Right lobe of liver (tissue), 6 donors: ENCODE measurements at regions not wholly inside any gene's neighbourhood (a gene's known extent, or its start where the extent isn't known, plus 50 kb on each side); places are given as distances from the start of the nearest gene placed in this dataset.
A peak's percentile ranks its signal among the peaks of the same experiment; 100 is the strongest.
"Not testable (repeated sequence)": the region's sequence is repeated elsewhere in the genome, so short reads cannot be mapped to it uniquely, and the experiment has no call there.

Source experiments
- ATAC-seq, 4 donors: fragments of 200-7000 bp; cut with Tn5 transposase; one replicate each; pipeline ENCODE4 v1.9.1; 2020; ENCODE audit warnings: mild to moderate bottlenecking in 4 of 4, moderate library complexity in 4 of 4
- DNase-seq, 3 donors: peaks; one replicate each; pipeline ENCODE4 v3.0.0-alpha.2; 2020
- H3K27ac ChIP-seq, 3 donors: fragments of 200-600 bp; one replicate each; pipeline ENCODE4 v1.8.0; 2022
- H3K27me3 ChIP-seq, 2 donors: fragments of 200-600 bp; one replicate each; pipeline ENCODE4 v1.8.0; 2022
- H3K36me3 ChIP-seq, 4 donors: fragments of 200-600 bp; sonication (generic) in 1 of 4; one replicate each; pipeline versions ENCODE4 v1.5.1 to v1.8.0; 2017 to 2022; ENCODE audit warnings: control low read depth in 1 of 4
- H3K4me1 ChIP-seq, 4 donors: fragments of 200-600 bp; sonication (generic) in 1 of 4; one replicate each; pipeline versions ENCODE4 v1.5.1 to v1.8.0; 2017 to 2022; ENCODE audit warnings: control low read depth in 1 of 4
- H3K4me3 ChIP-seq, 3 donors: fragments of 200-600 bp; one replicate each; pipeline ENCODE4 v1.8.0; 2022
- H3K9me3 ChIP-seq, 4 donors: fragments of 200-600 bp; sonication (generic) in 1 of 4; one replicate each; pipeline versions ENCODE4 v1.5.1 to v1.8.0; 2017 to 2022; ENCODE audit warnings: control low read depth in 1 of 4
- CTCF ChIP-seq, 4 donors: fragments of 200-600 bp in 3 of 4; fragments of 450-650 bp in 1 of 4; IDR thresholded peaks; one replicate each; pipeline versions ENCODE4 v1.5.1 to v1.8.0; 2016 to 2022; ENCODE audit warnings: antibody characterized with exemption in 4 of 4, mild to moderate bottlenecking in 2 of 4
- POLR2A ChIP-seq: fragments of 450-650 bp; IDR thresholded peaks from one replicate; pipeline ENCODE4 v1.6.1; 2017; ENCODE audit warnings: antibody characterized with exemption, mild to moderate bottlenecking
- WGBS: methylation state at CpG from one replicate; pipeline ENCODE4 v1.1.6; 2018; ENCODE audit warnings: low coverage, low lambda C conversion rate; ENCODE audit not compliant: insufficient coverage; ENCODE audit errors: missing lambda C conversion rate; 5-methylcytosine and 5-hydroxymethylcytosine counted together
- intact Hi-C, 2 donors: fragments of 100-400 bp; cut with DNase I; formaldehyde crosslinking; loops; one replicate each; pipeline versions ENCODE4 v1.11.2 to v1.14.1; 2022
- donor health status: DM: no; HTN: yes; CAD: no.
- donor health status: DM: no; HTN: no; CAD: no.
- donor health status: DM: no; HTN: no; CAD: no.
- donor health status: DM: no; HTN: yes; CAD: no.
- donor health status: DM: no; HTN: yes; CAD: no.

GRCh38 chr4:42282081-42282901 is 115.0 kb upstream of the SHISA3 start:
- ATAC-seq (peak; percentile 85 to 95 (median 92)), DNase-seq (no peak)
- H3K27me3 ChIP-seq = no peaks in the 10 kb centered on the region
- no peak overlapping the region for H3K4me3 ChIP-seq
- no peaks in the 10 kb centered on the region for H3K36me3 ChIP-seq
- no peak overlapping the region for H3K27ac ChIP-seq
- WGBS = 10% methylated on average over 10 of the region's 12 CpGs
- H3K4me1 ChIP-seq = peaks cover 0 to 6% (median 0%) of the 10 kb centered on the region in 4 donors
- peak; percentile 52 to 74 (median 71) for TF ChIP-seq CTCF (IDR thresholded peaks at IDR 0.05)
- no peak for TF ChIP-seq POLR2A
- intact Hi-C loops = loop anchor here (10.0 kb wide), 1 partner anchor 233 kb away; no protein-coding TSS in a partner anchor
- H3K9me3 ChIP-seq = no peaks in the 10 kb centered on the region

GRCh38 chr4:42284030-42284429 is 113.3 kb upstream of the SHISA3 start:
- Histone ChIP-seq H3K27ac (no peak overlapping the region), H3K4me3 (no peak overlapping the region), H3K27me3 (no peaks in the 10 kb centered on the region), H3K9me3 (no peaks in the 10 kb centered on the region), H3K36me3 (no peaks in the 10 kb centered on the region), H3K4me1 (peaks cover 0 to 6% (median 0%) of the 10 kb centered on the region in 4 donors)
- DNase-seq (no peak), ATAC-seq (no peak)
- TF ChIP-seq CTCF (IDR thresholded peaks at IDR 0.05) (no peak), POLR2A (no peak)
- WGBS = 79% methylated on average over 4 of the region's 5 CpGs
- intact Hi-C loops = loop anchor here (10.0 kb wide), 1 partner anchor 231 kb away; no protein-coding TSS in a partner anchor

DNA sequence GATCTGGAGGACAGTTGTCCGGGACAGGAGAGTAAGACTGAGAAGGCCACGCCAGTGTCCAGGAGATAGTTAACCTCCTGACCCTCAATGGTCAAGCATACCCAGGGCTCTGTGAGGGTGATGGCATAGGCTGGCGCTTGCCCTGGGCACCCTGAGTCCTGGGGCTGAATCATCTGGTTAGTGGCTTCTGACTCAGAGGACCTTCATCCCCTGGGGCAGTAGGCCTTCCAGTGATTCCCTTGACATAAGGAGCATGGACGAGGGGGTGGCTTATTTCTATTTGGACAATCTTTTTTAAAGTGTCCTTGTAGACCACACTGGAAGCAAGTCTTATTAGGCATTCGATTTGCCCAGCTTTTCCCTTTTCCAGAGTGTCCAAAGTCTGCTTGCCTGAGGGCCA is 108.4 kb upstream of the SHISA3 start:
- H3K36me3 ChIP-seq, H3K27me3 ChIP-seq, H3K27ac ChIP-seq, H3K4me1 ChIP-seq, DNase-seq, H3K9me3 ChIP-seq, ATAC-seq, H3K4me3 ChIP-seq: not testable (repeated sequence)
- intact Hi-C loops = loop anchor here (10.0 kb wide), 1 partner anchor 226 kb away; no protein-coding TSS in a partner anchor
- 62% methylated on average over 3 of the region's 5 CpGs for WGBS

DNA sequence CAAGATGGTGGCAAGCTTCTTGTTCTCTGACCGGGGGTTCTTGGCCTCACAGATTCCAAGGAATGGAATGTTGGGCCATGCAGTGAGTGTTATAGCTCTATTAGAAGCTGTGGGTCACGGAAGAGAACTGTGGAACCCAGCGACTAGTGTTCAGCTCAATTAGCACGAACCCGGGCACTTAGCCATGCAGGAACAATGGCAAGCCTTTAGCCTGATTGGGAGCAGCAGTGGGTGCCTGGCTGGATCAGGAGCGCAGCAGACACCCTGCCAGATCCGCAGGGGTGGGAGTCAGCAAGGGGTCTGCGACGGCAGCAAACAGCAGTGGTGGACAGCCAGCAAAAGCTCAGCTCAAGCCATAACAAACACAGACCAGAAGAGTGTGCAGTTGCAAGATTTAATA is 105.1 kb upstream of the SHISA3 start:
- 68% methylated on average over 8 of the region's 9 CpGs for WGBS
- DNase-seq, H3K4me3 ChIP-seq, H3K36me3 ChIP-seq, intact Hi-C loops, H3K27me3 ChIP-seq, ATAC-seq, H3K27ac ChIP-seq, H3K9me3 ChIP-seq, H3K4me1 ChIP-seq: not testable (repeated sequence)

- no peak overlapping the region for H3K4me3 ChIP-seq
- no peak for TF ChIP-seq POLR2A
- TF ChIP-seq CTCF (IDR thresholded peaks at IDR 0.05) = no peak
- H3K9me3 ChIP-seq = no peaks in the 10 kb centered on the region
- no peaks in the 10 kb centered on the region for H3K4me1 ChIP-seq
- no peak overlapping the region for H3K27ac ChIP-seq
- 44% methylated on average over 2 of the region's 2 CpGs for WGBS
- H3K27me3 ChIP-seq = no peaks in the 10 kb centered on the region
- H3K36me3 ChIP-seq = no peaks in the 10 kb centered on the region
- intact Hi-C loops = no loop called here
- DNase-seq (no peak), ATAC-seq (no peak)
These were observed 103.1 kb upstream of the SHISA3 start for GRCh38 chr4:42293967-42294813.
